SK-N-SH treated with all-trans-retinoic acid at 6 μM for 48 hours (cell line): ENCODE measurements at regions not wholly inside any gene's neighbourhood (a gene's known extent, or its start where the extent isn't known, plus 50 kb on each side); places are given as distances from the start of the nearest gene placed in this dataset.
A peak's percentile ranks its signal among the peaks of the same experiment; 100 is the strongest.

Experiments
- ATAC-seq: fragments of 200-7000 bp; cut with Tn5 transposase; 3 replicates; pipeline ENCODE4 v1.9.1; 2020; ENCODE audit warnings: mild to moderate bottlenecking, moderate library complexity
- ARNTL ChIP-seq: fragments of 450-650 bp; formaldehyde crosslinking; IDR thresholded peaks from 2 replicates; pipeline ENCODE4 v1.5.0; 2020; ENCODE audit warnings: low read depth, mild to moderate bottlenecking, moderate library complexity, borderline replicate concordance
- BACH2 ChIP-seq: fragments of 250-450 bp; sonication (Bioruptor Pico); IDR thresholded peaks from 2 replicates; pipeline ENCODE4 v1.9.0; 2021; ENCODE audit warnings: mild to moderate bottlenecking, borderline replicate concordance
- CSDC2 ChIP-seq: fragments of 250-450 bp; sonication (Bioruptor Pico); IDR thresholded peaks from 2 replicates; pipeline ENCODE4 v1.5.0; 2020; ENCODE audit warnings: mild to moderate bottlenecking, moderate library complexity
- ESRRG ChIP-seq: fragments of 250-450 bp; sonication (Bioruptor Pico); IDR thresholded peaks from 2 replicates; pipeline ENCODE4 v1.6.1; 2021; ENCODE audit warnings: mild to moderate bottlenecking
- GLIS3 ChIP-seq: fragments of 250-450 bp; sonication (Bioruptor Pico); IDR thresholded peaks from 2 replicates; pipeline ENCODE4 v1.5.0; 2020; ENCODE audit warnings: mild to moderate bottlenecking, moderate library complexity
- ISL1 ChIP-seq: fragments of 250-450 bp; sonication (Bioruptor Pico); IDR thresholded peaks from 2 replicates; pipeline ENCODE4 v2.1.2; 2022; ENCODE audit warnings: mild to moderate bottlenecking, moderate library complexity
- OSR1 ChIP-seq: fragments of 250-450 bp; sonication (Bioruptor Pico); IDR thresholded peaks from 2 replicates; pipeline ENCODE4 v1.8.0; 2022; ENCODE audit warnings: moderate library complexity, mild to moderate bottlenecking, inconsistent platforms
- PATZ1 ChIP-seq: fragments of 250-450 bp; sonication (Bioruptor Pico); IDR thresholded peaks from 2 replicates; pipeline ENCODE4 v1.8.0; 2020; ENCODE audit warnings: mild to moderate bottlenecking, moderate library complexity, borderline replicate concordance
- PPARA ChIP-seq: fragments of 250-450 bp; sonication (Bioruptor Pico); IDR thresholded peaks from 2 replicates; pipeline ENCODE4 v1.5.0; 2020; ENCODE audit warnings: mild to moderate bottlenecking, borderline replicate concordance
- RARB ChIP-seq: fragments of 250-450 bp; sonication (Bioruptor Pico); IDR thresholded peaks from 2 replicates; pipeline ENCODE4 v1.8.0; 2021; ENCODE audit warnings: mild to moderate bottlenecking, moderate library complexity
- SNAI2 ChIP-seq: fragments of 250-450 bp; sonication (Bioruptor Pico); IDR thresholded peaks from 2 replicates; pipeline ENCODE4 v1.5.0; 2020; ENCODE audit warnings: mild to moderate bottlenecking, moderate library complexity
- TCF4 ChIP-seq: fragments of 250-450 bp; sonication (Bioruptor Pico); IDR thresholded peaks from 2 replicates; pipeline ENCODE4 v1.8.0; 2021; ENCODE audit warnings: mild to moderate bottlenecking, moderate library complexity, borderline replicate concordance
- TOX ChIP-seq: fragments of 250-450 bp; sonication (Bioruptor Pico); IDR thresholded peaks from 2 replicates; pipeline ENCODE4 v1.8.0; 2021; ENCODE audit warnings: mild to moderate bottlenecking, moderate library complexity, borderline replicate concordance
- TSHZ2 ChIP-seq: fragments of 250-450 bp; sonication (Bioruptor Pico); IDR thresholded peaks from 2 replicates; pipeline ENCODE4 v1.5.0; 2020; ENCODE audit warnings: mild to moderate bottlenecking, moderate library complexity
- ZC3H10 ChIP-seq: fragments of 250-450 bp; sonication (Bioruptor Pico); IDR thresholded peaks from 2 replicates; pipeline ENCODE4 v1.5.1; 2021; ENCODE audit warnings: mild to moderate bottlenecking, moderate library complexity
- ZFP3 ChIP-seq: fragments of 250-450 bp; sonication (Bioruptor Pico); IDR thresholded peaks from 2 replicates; pipeline ENCODE4 v1.5.0; 2020; ENCODE audit warnings: mild to moderate bottlenecking, moderate library complexity
- ZFP30 ChIP-seq: fragments of 450-650 bp; formaldehyde crosslinking; IDR thresholded peaks from 2 replicates; pipeline ENCODE4 v1.5.0; 2022; ENCODE audit warnings: mild to moderate bottlenecking, moderate library complexity
- ZNF565 ChIP-seq: fragments of 450-650 bp; formaldehyde crosslinking; conservative IDR thresholded peaks from 2 replicates; pipeline ENCODE4 v1.5.0; 2020; ENCODE audit warnings: low read depth, mild to moderate bottlenecking, moderate library complexity
- ZNF70 ChIP-seq: fragments of 450-650 bp; formaldehyde crosslinking; IDR thresholded peaks from 2 replicates; pipeline ENCODE4 v1.5.0; 2020; ENCODE audit warnings: mild to moderate bottlenecking, moderate library complexity
- ZNF8 ChIP-seq: fragments of 450-650 bp; formaldehyde crosslinking; IDR thresholded peaks from 2 replicates; pipeline ENCODE4 v1.5.0; 2020; ENCODE audit warnings: mild to moderate bottlenecking, moderate library complexity
- TF ChIP-seq, protein P1 (sequence below): fragments of 250-450 bp; sonication (Bioruptor Pico); IDR thresholded peaks from 2 replicates; pipeline ENCODE4 v1.8.0; 2021; ENCODE audit warnings: low read depth, mild to moderate bottlenecking, moderate library complexity, borderline replicate concordance
- TF ChIP-seq, protein P2 (sequence below): fragments of 250-450 bp; sonication (Bioruptor Pico); IDR thresholded peaks from 2 replicates; pipeline ENCODE4 v1.5.1; 2020; ENCODE audit warnings: low read depth, mild to moderate bottlenecking, moderate library complexity

- ATAC-seq = no peak
- TF ChIP-seq CSDC2 = no peak
- no peak for TF ChIP-seq BACH2
- TF ChIP-seq ZFP30 (CRISPR knock-in tag) = no peak
Observed at GRCh38 chr6:120202878-120203277, 853.3 kb upstream of the MAN1A1 start.

- no peak for ATAC-seq
- TF ChIP-seq TOX (CRISPR knock-in tag) = no peak
- no peak for TF ChIP-seq ZFP3 (CRISPR knock-in tag)
- no peak for TF ChIP-seq SNAI2 (CRISPR knock-in tag)
- TF ChIP-seq TSHZ2 = no peak
- no peak for TF ChIP-seq TCF4
- TF ChIP-seq PATZ1 (CRISPR knock-in tag) = no peak
- no peak for TF ChIP-seq ISL1
- TF ChIP-seq BACH2 = no peak
- no peak for TF ChIP-seq ZNF8 (CRISPR knock-in tag)
- no peak for TF ChIP-seq RARB
- TF ChIP-seq, protein P1, sequence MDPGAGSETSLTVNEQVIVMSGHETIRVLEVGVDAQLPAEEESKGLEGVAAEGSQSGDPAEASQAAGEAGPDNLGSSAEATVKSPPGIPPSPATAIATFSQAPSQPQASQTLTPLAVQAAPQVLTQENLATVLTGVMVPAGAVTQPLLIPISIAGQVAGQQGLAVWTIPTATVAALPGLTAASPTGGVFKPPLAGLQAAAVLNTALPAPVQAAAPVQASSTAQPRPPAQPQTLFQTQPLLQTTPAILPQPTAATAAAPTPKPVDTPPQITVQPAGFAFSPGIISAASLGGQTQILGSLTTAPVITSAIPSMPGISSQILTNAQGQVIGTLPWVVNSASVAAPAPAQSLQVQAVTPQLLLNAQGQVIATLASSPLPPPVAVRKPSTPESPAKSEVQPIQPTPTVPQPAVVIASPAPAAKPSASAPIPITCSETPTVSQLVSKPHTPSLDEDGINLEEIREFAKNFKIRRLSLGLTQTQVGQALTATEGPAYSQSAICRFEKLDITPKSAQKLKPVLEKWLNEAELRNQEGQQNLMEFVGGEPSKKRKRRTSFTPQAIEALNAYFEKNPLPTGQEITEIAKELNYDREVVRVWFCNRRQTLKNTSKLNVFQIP (CRISPR knock-in tag) = no peak
- TF ChIP-seq ARNTL (CRISPR knock-in tag) = no peak
- TF ChIP-seq ZC3H10 (CRISPR knock-in tag) = no peak
- TF ChIP-seq, protein P2, sequence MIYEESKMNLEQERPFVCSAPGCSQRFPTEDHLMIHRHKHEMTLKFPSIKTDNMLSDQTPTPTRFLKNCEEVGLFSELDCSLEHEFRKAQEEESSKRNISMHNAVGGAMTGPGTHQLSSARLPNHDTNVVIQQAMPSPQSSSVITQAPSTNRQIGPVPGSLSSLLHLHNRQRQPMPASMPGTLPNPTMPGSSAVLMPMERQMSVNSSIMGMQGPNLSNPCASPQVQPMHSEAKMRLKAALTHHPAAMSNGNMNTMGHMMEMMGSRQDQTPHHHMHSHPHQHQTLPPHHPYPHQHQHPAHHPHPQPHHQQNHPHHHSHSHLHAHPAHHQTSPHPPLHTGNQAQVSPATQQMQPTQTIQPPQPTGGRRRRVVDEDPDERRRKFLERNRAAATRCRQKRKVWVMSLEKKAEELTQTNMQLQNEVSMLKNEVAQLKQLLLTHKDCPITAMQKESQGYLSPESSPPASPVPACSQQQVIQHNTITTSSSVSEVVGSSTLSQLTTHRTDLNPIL = no peak
- TF ChIP-seq ZNF70 (CRISPR knock-in tag) = no peak
Observed at GRCh38 chr6:120200853-120201252, 851.3 kb upstream of the MAN1A1 start.

GRCh38 chr6:120198033-120198432 is 848.5 kb upstream of the MAN1A1 start:
- peak; percentile 78 for ATAC-seq
- TF ChIP-seq ZC3H10 (CRISPR knock-in tag) (no peak), PPARA (CRISPR knock-in tag) (no peak), GLIS3 (CRISPR knock-in tag) (no peak), PATZ1 (CRISPR knock-in tag) (no peak), ZFP3 (CRISPR knock-in tag) (no peak), ESRRG (CRISPR knock-in tag) (no peak), RARB (no peak), ISL1 (0 out of 2 replicates have a peak, but pooled peaks have one; percentile 20)

DNA sequence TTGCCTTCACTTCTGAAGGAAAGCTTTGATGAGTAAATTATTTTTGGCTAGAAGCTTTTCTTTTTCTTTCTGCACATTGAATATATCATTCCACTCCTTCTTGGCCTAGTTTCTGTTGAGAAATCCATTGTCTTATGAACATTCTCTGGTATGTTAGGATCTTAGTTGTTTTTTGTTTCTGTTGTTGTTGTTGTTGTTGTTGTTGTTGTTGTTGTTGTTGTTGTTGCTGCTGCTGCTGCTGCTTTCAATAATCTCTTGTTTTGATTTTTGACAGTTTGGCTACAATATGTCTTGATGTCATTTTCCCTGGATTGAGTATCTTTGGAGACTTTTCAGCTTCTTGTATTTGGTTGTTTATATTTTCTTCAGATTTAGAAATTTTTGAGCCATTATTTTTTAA is 836.5 kb upstream of the MAN1A1 start:
- ATAC-seq = no peak
- TF ChIP-seq, protein P2 = no peak
- TF ChIP-seq PATZ1 (CRISPR knock-in tag) (no peak), RARB (no peak), ZNF70 (CRISPR knock-in tag) (no peak), ZNF565 (CRISPR knock-in tag) (no peak), GLIS3 (CRISPR knock-in tag) (no peak), ZC3H10 (CRISPR knock-in tag) (no peak), PPARA (CRISPR knock-in tag) (no peak), ZFP30 (CRISPR knock-in tag) (no peak), ZNF8 (CRISPR knock-in tag) (no peak), OSR1 (CRISPR knock-in tag) (no peak), CSDC2 (no peak), ISL1 (no peak), SNAI2 (CRISPR knock-in tag) (no peak)
